IMR-90 (cell line): ENCODE measurements at regions not wholly inside any gene's neighbourhood (a gene's known extent, or its start where the extent isn't known, plus 50 kb on each side); places are given as distances from the start of the nearest gene placed in this dataset.

Experiments
- BHLHE40 ChIP-seq: fragments of 150-350 bp; IDR thresholded peaks from 2 replicates; pipeline ENCODE4 v1.6.1; 2016; ENCODE audit warnings: mild to moderate bottlenecking, low read depth, low read length
- CEBPB ChIP-seq: IDR thresholded peaks from 2 replicates; pipeline ENCODE4 v1.6.1; 2012; ENCODE audit warnings: low read depth, low read length, improper control_type of control experiment
- CHD1 ChIP-seq: IDR thresholded peaks from 2 replicates; pipeline ENCODE4 v1.6.1; 2012; ENCODE audit warnings: low read depth, low read length, improper control_type of control experiment
- CTCF ChIP-seq: conservative IDR thresholded peaks from 2 replicates; pipeline ENCODE4 v1.5.1; 2012; ENCODE audit warnings: mild to moderate bottlenecking, low read depth, low read length, improper control_type of control experiment
- MAFK ChIP-seq: IDR thresholded peaks from 2 replicates; pipeline ENCODE4 v1.6.1; 2012; ENCODE audit warnings: low read depth, low read length, improper control_type of control experiment
- MAZ ChIP-seq: IDR thresholded peaks from 2 replicates; pipeline ENCODE4 v1.6.1; 2012; ENCODE audit warnings: low read depth, mild to moderate bottlenecking, low read length, improper control_type of control experiment, moderate library complexity, borderline replicate concordance
- MXI1 ChIP-seq: IDR thresholded peaks from 2 replicates; pipeline ENCODE4 v1.6.1; 2012; ENCODE audit warnings: low read depth, mild to moderate bottlenecking, low read length, moderate library complexity, borderline replicate concordance
- POLR2A ChIP-seq: IDR thresholded peaks from 2 replicates; pipeline ENCODE4 v1.6.1; 2012; ENCODE audit warnings: mild to moderate bottlenecking, low read depth, low read length
- RAD21 ChIP-seq: IDR thresholded peaks from 2 replicates; pipeline ENCODE4 v1.6.1; 2012; ENCODE audit warnings: low read length, improper control_type of control experiment

DNA sequence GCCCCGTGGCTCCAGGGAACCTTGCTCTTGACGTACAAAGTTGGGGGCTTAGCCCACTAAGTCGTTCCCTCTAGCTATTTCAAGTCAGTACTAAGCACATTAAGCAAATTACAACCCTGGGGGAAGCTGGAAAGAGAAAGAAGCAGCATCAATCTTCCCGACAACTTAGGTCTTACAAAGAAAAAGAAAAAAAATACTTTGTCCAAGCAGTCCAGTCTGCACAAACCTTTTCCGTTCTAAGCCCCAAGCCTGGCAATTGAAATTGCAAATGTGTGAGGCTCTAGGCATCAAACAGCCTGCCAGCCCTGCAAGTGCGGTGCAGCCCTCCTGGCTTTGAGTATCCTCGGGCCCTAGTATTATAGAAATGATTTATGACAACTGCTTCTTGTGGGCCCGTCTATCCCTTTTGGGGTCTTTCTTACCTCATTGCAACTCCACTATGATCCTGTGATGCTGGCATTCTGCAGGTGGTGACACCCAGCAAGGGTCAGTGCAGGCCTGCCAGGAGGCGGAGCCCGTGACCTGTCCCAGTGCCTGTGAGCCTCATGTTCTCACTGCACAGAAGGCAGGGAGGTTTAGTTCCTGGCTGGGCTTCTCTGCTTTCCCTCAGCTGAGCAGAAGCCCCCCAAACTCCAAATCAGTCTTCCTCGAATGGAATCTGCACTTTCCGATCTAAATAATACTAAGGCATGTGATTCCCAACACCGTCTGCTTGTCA, 232.3 kb upstream of the IRX2 start:
- TF ChIP-seq CTCF = no peak
- TF ChIP-seq CHD1 = no peak
- no peak for TF ChIP-seq POLR2A
- TF ChIP-seq RAD21 = no peak
- no peak for TF ChIP-seq MXI1
- no peak for TF ChIP-seq MAFK
- TF ChIP-seq BHLHE40 = no peak
- TF ChIP-seq CEBPB = no peak
- no peak for TF ChIP-seq MAZ
